ENCODE measurements at regions not wholly inside any gene's neighbourhood (a gene's known extent, or its start where the extent isn't known, plus 50 kb on each side); places are given as distances from the start of the nearest gene placed in this dataset.
"Not testable (repeated sequence)": the region's sequence is repeated elsewhere in the genome, so short reads cannot be mapped to it uniquely, and the experiment has no call there.

DNA sequence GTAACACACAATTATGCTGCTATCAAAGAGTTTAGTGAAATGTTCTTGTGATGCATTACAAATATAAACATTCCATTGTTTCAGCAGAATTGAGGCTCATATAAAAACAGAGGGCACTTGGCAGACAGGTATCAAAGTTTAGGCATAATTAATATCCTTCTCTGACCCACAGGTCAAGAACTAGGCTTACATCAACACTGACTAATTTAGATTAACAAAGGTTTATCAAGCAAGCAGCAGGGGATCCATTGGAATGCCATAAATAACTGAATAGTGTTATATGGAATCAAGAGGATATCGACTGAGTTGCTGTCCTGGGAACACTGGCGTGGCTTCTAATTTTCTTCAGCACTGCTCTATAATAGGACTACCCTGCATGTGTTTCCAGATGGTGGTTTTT lies 414.5 kb upstream of the ARRDC3 start:
- DNase-seq: no peak
- no peaks in the 10 kb centered on the region for H3K4me1 Mint-ChIP-seq (ENCODE audit: low read depth)
- H3K36me3 Mint-ChIP-seq (ENCODE audit: insufficient read depth in 2 of 2): peaks cover 0 to 4% of the 10 kb centered on the region in 2 donors
- no peak for ATAC-seq (replicated peaks in 1 of 2)
- H3K4me3 Mint-ChIP-seq: no peak overlapping the region
- H3K27ac Mint-ChIP-seq: no peak overlapping the region
- H3K27me3 Mint-ChIP-seq (ENCODE audit: low read depth): no peaks in the 10 kb centered on the region
- peaks cover 6 to 8% of the 10 kb centered on the region in 2 donors for H3K9me3 Mint-ChIP-seq

DNA sequence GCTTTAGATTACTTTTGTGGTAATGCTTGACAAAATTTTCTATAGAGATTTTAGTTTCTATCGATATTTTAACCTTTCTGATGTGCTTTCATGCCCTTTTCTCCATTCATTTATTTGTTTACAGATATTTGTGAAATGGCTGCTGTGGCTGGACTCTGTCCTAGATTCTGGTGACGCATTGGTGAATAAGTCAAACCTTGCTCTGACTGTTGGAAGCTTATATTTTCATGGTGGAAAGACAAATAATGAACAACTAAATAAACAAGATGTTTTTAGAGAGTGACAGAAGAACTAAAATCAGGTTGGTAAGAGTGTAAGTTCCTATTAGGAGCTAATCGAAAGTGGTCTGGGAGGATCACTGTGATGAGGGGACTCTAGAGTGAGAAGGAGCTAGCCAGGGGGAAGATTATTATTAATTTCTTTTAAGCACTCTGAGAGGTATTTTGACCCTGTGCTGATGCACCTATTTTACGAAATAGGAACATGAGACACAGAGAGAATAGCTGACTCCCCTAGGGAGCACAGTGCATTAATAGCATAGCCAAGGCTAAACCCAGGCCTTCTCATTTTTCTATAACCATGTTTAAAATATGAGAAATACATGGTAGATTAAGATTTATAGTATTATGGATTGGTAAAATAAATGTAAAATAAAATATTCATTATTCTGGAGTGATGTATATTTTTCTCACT lies 411.9 kb upstream of the ARRDC3 start:
- no peak for ATAC-seq (replicated peaks in 1 of 2)
- H3K27me3 Mint-ChIP-seq (ENCODE audit: low read depth): no peaks in the 10 kb centered on the region

DNA sequence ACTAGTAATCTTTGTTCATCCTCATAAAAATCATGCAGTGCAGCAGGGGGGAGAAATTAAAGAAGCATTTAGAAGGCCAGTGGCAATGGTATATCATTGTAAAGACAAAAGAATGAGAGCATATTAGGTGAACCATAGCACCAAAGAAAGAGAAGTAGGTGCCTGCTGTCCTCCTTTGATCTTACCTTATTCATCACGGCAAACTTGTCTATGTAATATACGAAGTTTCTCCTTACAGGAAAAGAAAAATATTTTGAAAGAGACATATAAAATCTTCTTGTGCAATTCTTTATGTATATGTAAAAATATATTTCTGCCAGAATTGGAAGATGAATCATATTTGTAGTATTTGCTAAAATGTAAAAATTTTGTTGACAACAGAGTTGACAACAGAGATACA lies 411.3 kb upstream of the ARRDC3 start:
- no peaks in the 10 kb centered on the region for H3K4me1 Mint-ChIP-seq (ENCODE audit: low read depth)
- H3K4me3 Mint-ChIP-seq: no peak overlapping the region
- no peak for DNase-seq
- H3K27me3 Mint-ChIP-seq (ENCODE audit: low read depth): no peaks in the 10 kb centered on the region
- peaks cover 0 to under 1% of the 10 kb centered on the region in 2 donors for H3K9me3 Mint-ChIP-seq
- H3K36me3 Mint-ChIP-seq (ENCODE audit: insufficient read depth in 2 of 2): peaks cover 0 to 1% of the 10 kb centered on the region in 2 donors
- no peak overlapping the region for H3K27ac Mint-ChIP-seq
- no peak for ATAC-seq (replicated peaks in 1 of 2)

More for the DNA sequence above, 411.9 kb upstream of the ARRDC3 start:
- no peak overlapping the region for H3K27ac Mint-ChIP-seq
- H3K36me3 Mint-ChIP-seq (ENCODE audit: insufficient read depth in 2 of 2): peaks cover 0 to 1% of the 10 kb centered on the region in 2 donors
- H3K9me3 Mint-ChIP-seq: peaks cover 0 to 2% of the 10 kb centered on the region in 2 donors
- H3K4me3 Mint-ChIP-seq: no peak overlapping the region
- no peaks in the 10 kb centered on the region for H3K4me1 Mint-ChIP-seq (ENCODE audit: low read depth)
- DNase-seq: no peak

- Mint-ChIP-seq H3K27ac (no peak overlapping the region), H3K4me3 (no peak overlapping the region), H3K4me1 (ENCODE audit: low read depth) (no peaks in the 10 kb centered on the region), H3K27me3 (ENCODE audit: low read depth) (no peaks in the 10 kb centered on the region), H3K36me3 (ENCODE audit: insufficient read depth in 2 of 2) (no peaks in the 10 kb centered on the region), H3K9me3 (no peaks in the 10 kb centered on the region)
- no peak for DNase-seq
- ATAC-seq (replicated peaks in 1 of 2): no peak
Measured at GRCh38 chr5:91787718-91788117, 404.6 kb upstream of the ARRDC3 start.

DNA sequence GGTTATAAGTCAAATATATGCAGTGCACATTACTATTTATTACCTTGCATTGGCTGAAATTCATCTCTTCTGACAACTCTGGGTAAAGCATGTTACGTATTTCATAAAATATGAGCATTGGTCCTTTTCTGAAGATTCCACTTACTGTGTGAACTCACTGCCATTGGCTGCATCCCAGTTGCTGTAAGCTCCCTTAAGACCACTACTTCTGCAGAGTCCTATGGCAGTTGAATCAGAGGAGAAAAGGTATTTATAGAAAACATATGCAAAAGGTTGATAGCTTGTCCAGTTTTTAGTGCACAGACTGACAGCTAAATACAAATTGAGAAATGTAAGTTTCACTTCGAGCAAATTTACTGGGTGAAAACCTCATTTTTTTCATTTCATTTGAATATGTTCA lies 394.6 kb upstream of the ARRDC3 start:
- peaks cover 0 to 4% of the 10 kb centered on the region in 2 donors for H3K9me3 Mint-ChIP-seq
- no peaks in the 10 kb centered on the region for H3K36me3 Mint-ChIP-seq (ENCODE audit: insufficient read depth in 2 of 2)
- no peaks in the 10 kb centered on the region for H3K4me1 Mint-ChIP-seq (ENCODE audit: low read depth)
- H3K4me3 Mint-ChIP-seq: no peak overlapping the region
- H3K27ac Mint-ChIP-seq: no peak overlapping the region
- H3K27me3 Mint-ChIP-seq (ENCODE audit: low read depth): no peaks in the 10 kb centered on the region
- DNase-seq: no peak
- no peak for ATAC-seq (replicated peaks in 1 of 2)

DNA sequence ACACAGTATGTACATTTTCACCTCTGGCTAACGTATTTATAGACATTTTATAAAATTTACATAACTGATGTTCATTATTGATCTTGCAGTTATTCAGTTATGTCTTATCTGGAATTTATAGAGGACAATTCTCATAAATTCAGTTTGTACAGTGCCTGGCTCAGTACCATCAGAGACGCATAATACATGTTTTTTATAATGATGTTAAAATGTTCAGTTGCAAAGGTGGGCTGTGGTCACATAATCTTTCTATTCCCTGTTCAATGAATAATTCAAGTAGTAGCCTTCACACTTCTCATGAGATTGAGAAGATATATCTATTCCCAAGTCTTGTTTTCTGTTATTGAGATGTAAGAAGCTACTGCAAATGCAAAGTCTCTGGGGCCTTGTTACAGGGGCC lies 393.1 kb upstream of the ARRDC3 start:
- ATAC-seq (replicated peaks in 1 of 2): no peak
- no peak overlapping the region for H3K4me3 Mint-ChIP-seq
- H3K27ac Mint-ChIP-seq: no peak overlapping the region
- H3K36me3 Mint-ChIP-seq (ENCODE audit: insufficient read depth in 2 of 2): no peaks in the 10 kb centered on the region
- peaks cover 0 to 4% of the 10 kb centered on the region in 2 donors for H3K9me3 Mint-ChIP-seq
- H3K27me3 Mint-ChIP-seq (ENCODE audit: low read depth): no peaks in the 10 kb centered on the region
- DNase-seq: no peak
- no peaks in the 10 kb centered on the region for H3K4me1 Mint-ChIP-seq (ENCODE audit: low read depth)

- ATAC-seq (replicated peaks in 1 of 2): no peak
- Mint-ChIP-seq H3K4me3 (no peak overlapping the region), H3K4me1 (ENCODE audit: low read depth) (no peaks in the 10 kb centered on the region), H3K9me3 (peaks cover 0 to 5% of the 10 kb centered on the region in 2 donors), H3K27ac (no peak overlapping the region), H3K27me3 (ENCODE audit: low read depth) (no peaks in the 10 kb centered on the region), H3K36me3 (ENCODE audit: insufficient read depth in 2 of 2) (no peaks in the 10 kb centered on the region)
- no peak for DNase-seq
Measured at GRCh38 chr5:91770400-91770799, 387.3 kb upstream of the ARRDC3 start.

GRCh38 chr5:91757383-91757782 lies 374.3 kb upstream of the ARRDC3 start:
- not testable (repeated sequence) for H3K27me3 Mint-ChIP-seq (ENCODE audit: low read depth); H3K4me1 Mint-ChIP-seq (ENCODE audit: low read depth); DNase-seq; H3K4me3 Mint-ChIP-seq; ATAC-seq (replicated peaks in 1 of 2); H3K9me3 Mint-ChIP-seq; H3K27ac Mint-ChIP-seq; H3K36me3 Mint-ChIP-seq (ENCODE audit: insufficient read depth in 2 of 2)

DNA sequence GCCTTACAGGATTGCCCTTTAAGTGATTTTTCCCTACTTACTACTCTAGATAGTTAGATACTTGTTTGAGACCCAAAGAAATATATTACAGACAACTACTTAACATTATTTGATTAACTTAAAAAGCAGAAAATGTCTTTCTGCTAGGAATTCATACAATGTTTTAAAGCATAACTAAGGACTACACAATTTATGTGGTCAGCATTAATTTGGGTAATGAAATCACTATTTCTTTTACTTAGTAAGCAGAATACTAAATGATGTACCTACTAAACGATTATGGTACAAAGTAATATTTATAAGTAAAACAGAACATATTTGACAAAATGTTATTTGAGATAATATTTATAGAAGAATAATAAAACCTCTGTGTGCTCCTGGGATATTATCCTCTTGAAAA lies 371.9 kb upstream of the ARRDC3 start:
- no peak overlapping the region for H3K4me3 Mint-ChIP-seq
- H3K27ac Mint-ChIP-seq: no peak overlapping the region
- no peaks in the 10 kb centered on the region for H3K27me3 Mint-ChIP-seq (ENCODE audit: low read depth)
- DNase-seq (no peak), ATAC-seq (replicated peaks in 1 of 2) (no peak)
- H3K4me1 Mint-ChIP-seq (ENCODE audit: low read depth): no peaks in the 10 kb centered on the region
- H3K9me3 Mint-ChIP-seq: peaks cover 0 to 7% of the 10 kb centered on the region in 2 donors
- H3K36me3 Mint-ChIP-seq (ENCODE audit: insufficient read depth in 2 of 2): peaks cover 0 to 2% of the 10 kb centered on the region in 2 donors

DNA sequence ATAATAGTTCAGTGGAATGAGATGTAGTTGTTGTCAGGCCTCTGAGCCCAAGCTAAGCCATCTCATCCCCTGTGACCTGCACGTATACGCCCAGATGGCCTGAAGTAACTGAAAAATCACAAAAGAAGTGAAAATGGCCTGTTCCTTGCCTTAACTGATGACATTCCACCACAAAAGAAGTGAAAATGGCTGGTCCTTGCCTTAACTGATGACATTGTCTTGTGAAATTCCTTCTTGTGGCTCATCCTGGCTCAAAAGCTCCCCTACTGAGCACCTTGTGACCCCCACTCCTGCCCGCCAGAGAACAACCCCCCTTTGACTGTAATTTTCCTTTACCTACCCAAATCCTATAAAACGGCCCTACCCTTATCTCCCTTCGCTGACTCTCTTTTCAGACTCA lies 361.4 kb upstream of the ARRDC3 start:
- ATAC-seq (replicated peaks in 1 of 2); H3K9me3 Mint-ChIP-seq; H3K4me1 Mint-ChIP-seq (ENCODE audit: low read depth); H3K36me3 Mint-ChIP-seq (ENCODE audit: insufficient read depth in 2 of 2); H3K27me3 Mint-ChIP-seq (ENCODE audit: low read depth); H3K27ac Mint-ChIP-seq; H3K4me3 Mint-ChIP-seq; DNase-seq: not testable (repeated sequence)

GRCh38 chr5:91742550-91742949 lies 359.4 kb upstream of the ARRDC3 start:
- H3K4me1 Mint-ChIP-seq (ENCODE audit: low read depth): no peaks in the 10 kb centered on the region
- no peak for DNase-seq
- no peak for ATAC-seq (replicated peaks in 1 of 2)
- H3K27me3 Mint-ChIP-seq (ENCODE audit: low read depth): no peaks in the 10 kb centered on the region
- H3K4me3 Mint-ChIP-seq: no peak overlapping the region
- no peak overlapping the region for H3K27ac Mint-ChIP-seq
- no peaks in the 10 kb centered on the region for H3K9me3 Mint-ChIP-seq
- H3K36me3 Mint-ChIP-seq (ENCODE audit: insufficient read depth in 2 of 2): no peaks in the 10 kb centered on the region

DNA sequence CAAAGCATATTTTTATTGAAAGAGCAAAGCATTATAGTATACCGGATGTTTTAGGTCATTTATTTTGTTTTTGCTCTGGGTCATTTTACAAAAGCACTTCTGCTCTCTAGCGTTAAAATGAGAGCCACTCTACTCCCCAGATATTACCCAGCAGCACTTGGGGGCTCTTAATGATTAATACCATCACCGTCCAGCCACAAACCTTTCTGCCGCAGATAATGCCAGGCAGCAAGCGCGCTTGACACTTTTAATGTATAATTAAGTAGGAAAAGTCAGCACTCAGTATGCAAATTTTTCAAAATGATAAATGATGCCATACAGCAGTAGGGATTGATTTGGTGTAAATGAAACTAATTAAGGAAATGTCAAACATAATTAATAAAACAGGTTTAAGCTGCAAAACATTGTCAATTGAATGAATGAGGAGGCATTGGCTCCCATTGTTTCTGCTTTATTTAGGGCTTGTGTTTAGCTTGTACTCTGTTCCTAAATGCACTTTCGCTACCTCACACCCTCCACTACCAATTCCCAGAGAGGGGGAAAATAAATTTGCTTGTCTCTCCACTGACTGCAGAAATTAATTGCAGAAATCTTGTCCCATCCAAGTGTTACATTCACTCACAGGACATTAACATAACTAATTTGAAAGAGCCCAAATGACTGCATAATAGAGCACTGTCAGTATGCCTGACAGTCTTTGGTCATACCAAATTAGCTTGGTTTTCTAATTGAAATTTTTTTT lies 358.8 kb upstream of the ARRDC3 start:
- DNase-seq: no peak
- H3K9me3 Mint-ChIP-seq: no peaks in the 10 kb centered on the region

DNA sequence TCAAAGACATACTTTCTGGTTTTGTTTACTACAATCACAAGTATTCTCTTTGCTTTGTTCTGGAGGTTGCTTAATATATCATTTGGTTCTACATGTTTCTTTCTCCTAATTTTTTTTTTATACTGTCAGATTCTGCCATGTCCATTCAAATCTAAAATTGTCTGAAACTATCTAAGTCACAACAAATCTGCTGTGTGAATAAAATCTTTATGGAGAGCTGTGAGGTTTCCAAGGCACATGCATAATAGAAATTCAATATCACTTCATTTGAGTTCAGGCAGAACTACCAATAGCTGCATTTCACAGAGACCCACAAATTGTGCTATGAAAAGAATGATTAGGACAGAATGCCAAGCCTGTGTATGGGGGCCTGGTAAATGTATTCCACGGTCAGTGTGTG lies 346.9 kb upstream of the ARRDC3 start:
- Mint-ChIP-seq H3K27ac (no peak overlapping the region), H3K4me1 (ENCODE audit: low read depth) (no peaks in the 10 kb centered on the region), H3K9me3 (no peaks in the 10 kb centered on the region), H3K27me3 (ENCODE audit: low read depth) (no peaks in the 10 kb centered on the region), H3K4me3 (no peak overlapping the region), H3K36me3 (ENCODE audit: insufficient read depth in 2 of 2) (no peaks in the 10 kb centered on the region)
- DNase-seq (no peak), ATAC-seq (replicated peaks in 1 of 2) (no peak)

More for the DNA sequence above, 358.8 kb upstream of the ARRDC3 start:
- no peak for ATAC-seq (replicated peaks in 1 of 2)
- Mint-ChIP-seq H3K4me3 (no peak overlapping the region), H3K27me3 (ENCODE audit: low read depth) (no peaks in the 10 kb centered on the region), H3K4me1 (ENCODE audit: low read depth) (no peaks in the 10 kb centered on the region), H3K27ac (no peak overlapping the region), H3K36me3 (ENCODE audit: insufficient read depth in 2 of 2) (no peaks in the 10 kb centered on the region)

DNA sequence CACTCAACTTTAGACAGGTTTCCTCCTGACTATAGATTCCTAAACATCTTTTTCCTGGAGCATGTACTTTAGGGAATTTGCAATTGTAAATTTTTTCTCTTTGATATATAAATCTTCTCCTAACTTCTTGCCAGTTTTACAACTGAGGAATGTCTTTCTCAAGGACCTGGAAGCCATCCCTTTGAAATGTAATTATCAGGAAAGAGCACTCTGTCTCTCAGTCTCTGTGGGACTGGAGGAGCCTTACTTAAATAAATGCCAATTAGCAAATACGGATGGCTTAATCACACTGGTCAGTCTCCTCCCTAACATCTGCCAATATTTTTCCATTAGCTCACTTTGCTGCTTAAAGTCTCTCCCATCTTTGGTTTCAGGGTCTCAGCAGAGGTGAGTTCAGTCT lies 344.3 kb upstream of the ARRDC3 start:
- Mint-ChIP-seq H3K27ac (no peak overlapping the region), H3K27me3 (ENCODE audit: low read depth) (no peaks in the 10 kb centered on the region), H3K36me3 (ENCODE audit: insufficient read depth in 2 of 2) (no peaks in the 10 kb centered on the region), H3K4me3 (no peak overlapping the region), H3K9me3 (no peaks in the 10 kb centered on the region), H3K4me1 (ENCODE audit: low read depth) (no peaks in the 10 kb centered on the region)
- no peak for DNase-seq
- no peak for ATAC-seq (replicated peaks in 1 of 2)
